ENCODE measurements at regions not wholly inside any gene's neighbourhood (a gene's known extent, or its start where the extent isn't known, plus 50 kb on each side); places are given as distances from the start of the nearest gene placed in this dataset.

DNA sequence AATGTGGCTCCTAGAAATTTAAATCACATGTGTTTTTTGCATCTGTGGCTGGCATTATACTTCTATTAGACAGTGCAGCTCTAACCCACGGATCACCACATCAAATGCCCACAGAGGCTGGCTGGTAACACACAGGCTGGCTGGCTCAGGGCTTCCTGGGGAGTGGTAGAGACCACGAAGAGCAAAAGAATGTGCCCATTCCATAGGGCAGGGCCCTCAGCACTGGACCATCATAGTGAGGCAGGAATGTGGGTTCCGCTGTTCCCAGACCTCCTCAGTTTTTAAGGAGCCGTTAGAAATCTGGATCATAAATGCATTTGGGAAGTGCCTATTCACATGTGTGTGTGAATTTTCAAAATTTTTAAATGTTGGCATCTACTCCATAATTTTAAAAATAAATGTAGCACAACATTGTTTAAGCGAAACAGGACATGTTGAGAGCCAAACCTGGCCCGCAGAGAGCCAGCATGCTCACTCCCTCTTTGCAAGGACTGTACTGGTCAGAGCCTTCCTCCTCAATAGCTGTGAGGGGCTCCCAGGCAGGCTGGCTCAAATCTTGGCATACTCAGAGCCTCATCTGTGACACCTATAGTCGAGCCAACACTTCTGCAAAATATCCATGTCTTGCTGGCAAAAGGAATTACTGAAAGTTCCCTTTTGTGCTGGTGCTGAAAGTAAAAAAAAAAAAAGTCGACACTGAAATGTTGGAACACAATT lies 190.5 kb downstream of the FNDC1 start:
- TF ChIP-seq, protein P1, sequence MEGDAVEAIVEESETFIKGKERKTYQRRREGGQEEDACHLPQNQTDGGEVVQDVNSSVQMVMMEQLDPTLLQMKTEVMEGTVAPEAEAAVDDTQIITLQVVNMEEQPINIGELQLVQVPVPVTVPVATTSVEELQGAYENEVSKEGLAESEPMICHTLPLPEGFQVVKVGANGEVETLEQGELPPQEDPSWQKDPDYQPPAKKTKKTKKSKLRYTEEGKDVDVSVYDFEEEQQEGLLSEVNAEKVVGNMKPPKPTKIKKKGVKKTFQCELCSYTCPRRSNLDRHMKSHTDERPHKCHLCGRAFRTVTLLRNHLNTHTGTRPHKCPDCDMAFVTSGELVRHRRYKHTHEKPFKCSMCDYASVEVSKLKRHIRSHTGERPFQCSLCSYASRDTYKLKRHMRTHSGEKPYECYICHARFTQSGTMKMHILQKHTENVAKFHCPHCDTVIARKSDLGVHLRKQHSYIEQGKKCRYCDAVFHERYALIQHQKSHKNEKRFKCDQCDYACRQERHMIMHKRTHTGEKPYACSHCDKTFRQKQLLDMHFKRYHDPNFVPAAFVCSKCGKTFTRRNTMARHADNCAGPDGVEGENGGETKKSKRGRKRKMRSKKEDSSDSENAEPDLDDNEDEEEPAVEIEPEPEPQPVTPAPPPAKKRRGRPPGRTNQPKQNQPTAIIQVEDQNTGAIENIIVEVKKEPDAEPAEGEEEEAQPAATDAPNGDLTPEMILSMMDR (IDR thresholded peaks at IDR 0.05): no peak
- no peak for TF ChIP-seq POLR2A (IDR thresholded peaks at IDR 0.05)
